ENCODE measurements at regions not wholly inside any gene's neighbourhood (a gene's known extent, or its start where the extent isn't known, plus 50 kb on each side); places are given as distances from the start of the nearest gene placed in this dataset.

DNA sequence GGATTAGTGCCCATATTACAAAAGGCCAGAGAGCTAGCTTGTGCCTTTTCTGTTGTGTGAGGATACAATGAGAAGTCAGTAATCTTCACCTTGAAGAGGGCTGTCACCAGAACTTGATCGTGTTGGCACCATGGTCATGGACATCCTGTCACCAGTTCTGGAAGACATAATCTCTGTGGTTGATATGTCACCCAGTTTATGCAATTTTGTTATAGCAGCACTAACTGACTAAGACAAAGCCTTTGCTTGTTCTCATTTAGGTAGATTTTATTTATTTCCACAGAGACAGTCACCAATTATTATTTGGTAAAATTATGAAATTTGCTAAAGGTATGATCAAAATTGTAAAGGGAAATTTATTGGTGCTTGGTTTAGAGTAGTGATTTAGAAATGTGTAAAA lies 308.8 kb upstream of the CPXCR1 start:
- Histone ChIP-seq H3K27ac (no peak overlapping the region), H3K4me1 (ENCODE audit: low read depth) (no peaks in the 10 kb centered on the region), H3K4me3 (no peak overlapping the region), H3K9me3 (ENCODE audit: low read depth) (no peaks in the 10 kb centered on the region), H3K27me3 (no peaks in the 10 kb centered on the region), H3K36me3 (no peaks in the 10 kb centered on the region)
- TF ChIP-seq, protein P1, sequence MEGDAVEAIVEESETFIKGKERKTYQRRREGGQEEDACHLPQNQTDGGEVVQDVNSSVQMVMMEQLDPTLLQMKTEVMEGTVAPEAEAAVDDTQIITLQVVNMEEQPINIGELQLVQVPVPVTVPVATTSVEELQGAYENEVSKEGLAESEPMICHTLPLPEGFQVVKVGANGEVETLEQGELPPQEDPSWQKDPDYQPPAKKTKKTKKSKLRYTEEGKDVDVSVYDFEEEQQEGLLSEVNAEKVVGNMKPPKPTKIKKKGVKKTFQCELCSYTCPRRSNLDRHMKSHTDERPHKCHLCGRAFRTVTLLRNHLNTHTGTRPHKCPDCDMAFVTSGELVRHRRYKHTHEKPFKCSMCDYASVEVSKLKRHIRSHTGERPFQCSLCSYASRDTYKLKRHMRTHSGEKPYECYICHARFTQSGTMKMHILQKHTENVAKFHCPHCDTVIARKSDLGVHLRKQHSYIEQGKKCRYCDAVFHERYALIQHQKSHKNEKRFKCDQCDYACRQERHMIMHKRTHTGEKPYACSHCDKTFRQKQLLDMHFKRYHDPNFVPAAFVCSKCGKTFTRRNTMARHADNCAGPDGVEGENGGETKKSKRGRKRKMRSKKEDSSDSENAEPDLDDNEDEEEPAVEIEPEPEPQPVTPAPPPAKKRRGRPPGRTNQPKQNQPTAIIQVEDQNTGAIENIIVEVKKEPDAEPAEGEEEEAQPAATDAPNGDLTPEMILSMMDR (IDR thresholded peaks at IDR 0.05; ENCODE audit: low read depth, low read length) = no peak
- no peak for DNase-seq (ENCODE audit: low read depth in 1 of 2, low spot score in 1 of 2)

DNA sequence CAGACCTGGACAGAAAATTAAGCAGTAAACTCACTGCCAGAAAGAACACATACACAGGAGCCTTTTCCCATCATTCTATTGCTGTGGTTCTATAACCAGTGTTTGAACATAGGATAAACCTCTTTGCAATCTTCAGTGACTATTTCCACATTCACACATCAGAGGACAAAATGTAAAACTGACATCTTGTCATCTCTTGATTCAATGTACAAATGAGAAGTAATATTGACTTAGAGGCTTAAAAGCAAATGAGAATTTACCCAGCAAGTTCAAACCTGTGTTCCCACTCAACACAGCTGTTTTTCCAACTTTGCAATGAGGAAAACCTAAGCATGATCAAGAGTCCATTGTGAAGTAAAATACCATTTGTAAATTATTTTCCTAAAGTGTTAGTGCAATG lies 307.1 kb upstream of the CPXCR1 start:
- Histone ChIP-seq H3K9me3 (ENCODE audit: low read depth) (no peaks in the 10 kb centered on the region), H3K36me3 (no peaks in the 10 kb centered on the region), H3K27me3 (no peaks in the 10 kb centered on the region), H3K4me3 (no peak overlapping the region), H3K4me1 (ENCODE audit: low read depth) (no peaks in the 10 kb centered on the region), H3K27ac (no peak overlapping the region)
- TF ChIP-seq, protein P1 (IDR thresholded peaks at IDR 0.05; ENCODE audit: low read depth, low read length) = no peak
- no peak for DNase-seq (ENCODE audit: low read depth in 1 of 2, low spot score in 1 of 2)
